GM23248 (cell line): ENCODE measurements at regions not wholly inside any gene's neighbourhood (a gene's known extent, or its start where the extent isn't known, plus 50 kb on each side); places are given as distances from the start of the nearest gene placed in this dataset.

ENCODE experiments used
- DNase-seq: peaks from one replicate; pipeline ENCODE4 v3.0.0-alpha.2; 2015
- H2AFZ ChIP-seq: fragments of 200-600 bp; sonication (generic); 2 replicates; pipeline ENCODE4 v1.6.1; 2016; ENCODE audit warnings: antibody characterized with exemption
- H3F3A ChIP-seq: fragments of 200-600 bp; sonication (generic); 2 replicates; pipeline ENCODE4 v1.6.1; 2016; ENCODE audit warnings: mild to moderate bottlenecking, antibody characterized with exemption, mixed run types; ENCODE audit not compliant: insufficient read depth
- H3K27ac ChIP-seq: fragments of 200-600 bp; sonication (generic); 2 replicates; pipeline ENCODE4 v1.5.1; 2016; ENCODE audit warnings: mild to moderate bottlenecking
- H3K27me3 ChIP-seq: fragments of 200-600 bp; sonication (generic); replicated peaks from 2 replicates; pipeline ENCODE4 v1.6.1; 2016; ENCODE audit warnings: mild to moderate bottlenecking; ENCODE audit not compliant: insufficient read depth
- H3K36me3 ChIP-seq: fragments of 200-600 bp; sonication (generic); 2 replicates; pipeline ENCODE4 v1.6.1; 2016; ENCODE audit warnings: low read depth, mild to moderate bottlenecking
- H3K4me1 ChIP-seq: fragments of 200-600 bp; sonication (generic); 2 replicates; pipeline ENCODE4 v1.6.1; 2016; ENCODE audit warnings: mild to moderate bottlenecking; ENCODE audit not compliant: insufficient read depth
- H3K4me2 ChIP-seq: fragments of 200-600 bp; sonication (generic); one replicate; pipeline ENCODE4 v1.6.1; 2016; ENCODE audit warnings: mild to moderate bottlenecking; ENCODE audit not compliant: unreplicated experiment
- H3K4me3 ChIP-seq: fragments of 200-600 bp; sonication (generic); 2 replicates; pipeline ENCODE4 v1.5.1; 2016; ENCODE audit warnings: mild to moderate bottlenecking
- H3K79me2 ChIP-seq: fragments of 200-600 bp; sonication (generic); 2 replicates; pipeline ENCODE4 v1.6.1; 2016; ENCODE audit warnings: mild to moderate bottlenecking; ENCODE audit not compliant: insufficient read depth
- H3K9ac ChIP-seq: fragments of 200-600 bp; sonication (generic); 2 replicates; pipeline ENCODE4 v1.6.1; 2016; ENCODE audit warnings: mild to moderate bottlenecking
- H3K9me2 ChIP-seq: fragments of 200-600 bp; sonication (generic); 2 replicates; pipeline ENCODE4 v1.6.1; 2016; ENCODE audit warnings: mixed run types, mild to moderate bottlenecking, moderate library complexity; ENCODE audit not compliant: insufficient read depth
- H3K9me3 ChIP-seq: fragments of 200-600 bp; sonication (generic); one replicate; pipeline ENCODE4 v1.6.1; 2017; ENCODE audit warnings: low read depth
- H4K20me1 ChIP-seq: fragments of 200-600 bp; sonication (generic); 2 replicates; pipeline ENCODE4 v1.6.0; 2016; ENCODE audit not compliant: insufficient read depth
- EZH2 ChIP-seq: fragments of 200-600 bp; sonication (generic); IDR thresholded peaks from 2 replicates; pipeline ENCODE4 v1.6.1; 2018; ENCODE audit warnings: antibody characterized with exemption, mild to moderate bottlenecking; ENCODE audit not compliant: insufficient read depth, poor library complexity, severe bottlenecking
- EZH2phosphoT487 ChIP-seq: fragments of 200-600 bp; sonication (generic); IDR thresholded peaks from 2 replicates; pipeline ENCODE4 v1.6.1; 2018; ENCODE audit warnings: antibody characterized with exemption, moderate library complexity, mild to moderate bottlenecking, low read depth; ENCODE audit not compliant: insufficient read depth
- WGBS, 2 experiments: methylation state at CpG; one replicate each; pipeline ENCODE4 v1.1.6; 2015 to 2017; ENCODE audit warnings: low lambda C conversion rate in 2 of 2, low coverage in 1 of 2; ENCODE audit errors: missing lambda C conversion rate in 2 of 2; 5-methylcytosine and 5-hydroxymethylcytosine counted together
- in situ Hi-C: fragments of 300-500 bp; cut with MboI; formaldehyde crosslinking; loops from 2 replicates; pipeline ENCODE4 v1.15.0; 2020

DNA sequence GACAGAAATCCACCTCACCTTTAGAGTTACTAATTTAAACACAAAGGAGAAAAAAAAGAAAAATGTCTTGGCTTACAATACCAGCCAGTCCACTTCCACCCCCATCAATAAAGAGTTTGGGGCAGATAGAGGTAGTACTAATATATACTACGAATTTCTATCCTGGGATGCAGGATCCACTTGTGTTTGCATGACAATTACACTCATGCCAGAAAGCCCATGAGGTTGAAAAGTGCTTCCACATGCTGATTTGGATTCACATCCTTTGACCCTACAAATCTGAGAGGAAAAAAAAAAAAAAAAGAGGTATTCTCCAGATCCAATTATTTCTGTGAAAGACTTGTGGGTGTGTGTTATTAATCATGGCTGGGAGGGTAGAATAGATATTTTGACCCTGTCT lies 335.2 kb downstream of the SLITRK1 start:
- H3K27me3 ChIP-seq, result no peaks in the 10 kb centered on the region
- 10 to 12% methylated on average over 1 of the region's 1 CpG for WGBS, 2 experiments
- in situ Hi-C loops, result no loop called here
- no peaks in the 10 kb centered on the region for H3F3A ChIP-seq
- no peak for TF ChIP-seq EZH2
- TF ChIP-seq EZH2phosphoT487, result no peak
- no peak for DNase-seq
- H3K9me2 ChIP-seq, result no peaks in the 10 kb centered on the region
- H2AFZ ChIP-seq, result no peak overlapping the region
- H3K79me2 ChIP-seq, result no peaks in the 10 kb centered on the region
- H3K9ac ChIP-seq, result no peak overlapping the region
- no peaks in the 10 kb centered on the region for H3K36me3 ChIP-seq
- H3K4me2 ChIP-seq, result no peak overlapping the region
- no peaks in the 10 kb centered on the region for H4K20me1 ChIP-seq
- no peaks in the 10 kb centered on the region for H3K9me3 ChIP-seq
- H3K4me1 ChIP-seq, result no peaks in the 10 kb centered on the region
- no peak overlapping the region for H3K4me3 ChIP-seq
- no peak overlapping the region for H3K27ac ChIP-seq

DNA sequence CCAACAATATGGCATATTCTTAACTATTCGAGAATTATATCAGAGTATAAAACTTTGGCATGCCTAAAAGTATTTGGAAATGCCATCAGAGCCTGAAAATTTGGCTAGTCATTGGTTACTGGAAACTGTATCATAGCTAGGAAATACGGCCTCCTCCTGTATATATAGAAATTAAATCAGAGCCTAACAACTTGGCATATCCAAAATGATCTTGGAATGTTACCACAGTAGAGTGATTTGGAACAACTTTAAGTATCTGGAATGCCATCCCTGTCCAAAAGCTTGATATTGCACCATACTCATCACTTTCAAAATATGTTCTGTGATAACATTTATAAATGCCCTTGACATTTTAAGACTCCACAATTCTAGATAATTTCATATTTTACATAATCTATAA lies 335.8 kb downstream of the SLITRK1 start:
- TF ChIP-seq EZH2 (no peak), EZH2phosphoT487 (no peak)
- Histone ChIP-seq H3K4me2 (no peak overlapping the region), H3K9me2 (no peaks in the 10 kb centered on the region), H3K4me3 (no peak overlapping the region), H3K9ac (no peak overlapping the region), H2AFZ (no peak overlapping the region; the same call in 1 of the 2 replicates), H3K27ac (no peak overlapping the region), H3K9me3 (no peaks in the 10 kb centered on the region), H4K20me1 (no peaks in the 10 kb centered on the region), H3F3A (no peaks in the 10 kb centered on the region), H3K36me3 (no peaks in the 10 kb centered on the region), H3K79me2 (no peaks in the 10 kb centered on the region), H3K4me1 (no peaks in the 10 kb centered on the region), H3K27me3 (no peaks in the 10 kb centered on the region)
- 13% methylated on average over 2 of the region's 2 CpGs for WGBS, 2 experiments
- in situ Hi-C loops, result no loop called here
- peak; percentile 3 for DNase-seq

DNA sequence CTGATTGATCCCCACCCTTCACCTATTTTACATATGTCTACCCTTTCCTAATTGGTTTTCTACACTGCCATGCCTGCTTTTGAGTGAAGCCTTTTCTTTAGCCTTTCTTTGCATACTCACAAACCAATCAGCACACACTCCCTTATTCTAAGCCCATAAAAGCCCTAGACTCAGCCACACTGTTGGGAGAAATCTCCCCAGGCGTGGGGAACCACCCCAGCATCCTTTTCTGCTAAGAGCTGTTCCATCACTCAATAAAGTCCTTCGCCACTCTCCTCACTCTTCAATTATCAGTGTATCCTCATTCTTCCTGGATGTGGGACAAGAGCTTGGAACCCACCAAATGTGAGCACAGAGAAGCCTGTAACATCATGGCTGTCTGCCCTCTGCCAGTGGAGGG lies 343.6 kb downstream of the SLITRK1 start:
- in situ Hi-C loops, result no loop called here
- no peak for DNase-seq
- Histone ChIP-seq H3K4me2 (no peak overlapping the region), H3K27me3 (no peaks in the 10 kb centered on the region), H3K9me3 (no peaks in the 10 kb centered on the region), H3K27ac (no peak overlapping the region), H2AFZ (no peak overlapping the region), H3F3A (no peaks in the 10 kb centered on the region), H3K36me3 (no peaks in the 10 kb centered on the region), H3K9me2 (no peaks in the 10 kb centered on the region), H4K20me1 (no peaks in the 10 kb centered on the region), H3K9ac (no peak overlapping the region), H3K79me2 (no peaks in the 10 kb centered on the region), H3K4me3 (no peak overlapping the region), H3K4me1 (no peaks in the 10 kb centered on the region)
- 18 to 25% methylated on average over 2 of the region's 2 CpGs for WGBS, 2 experiments
- TF ChIP-seq EZH2 (no peak), EZH2phosphoT487 (no peak)

DNA sequence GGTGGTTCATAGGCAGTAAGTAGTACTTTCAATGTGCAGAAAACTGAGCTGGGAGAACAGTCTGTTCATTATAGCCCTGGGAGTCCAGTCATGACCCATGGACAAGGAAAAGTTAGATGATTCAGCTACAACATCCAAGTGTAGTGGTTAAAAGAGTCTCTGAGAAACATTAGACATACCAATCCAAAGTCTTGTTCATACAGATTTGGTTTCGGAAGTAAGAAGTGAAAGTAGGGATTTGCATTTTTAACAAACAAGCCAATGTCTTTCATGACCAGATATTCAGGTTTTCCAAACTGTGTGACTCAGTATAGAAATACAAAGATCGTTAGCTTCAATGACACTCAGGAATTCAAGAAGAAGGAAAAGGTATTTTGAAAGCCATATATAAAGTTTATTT lies 345.3 kb downstream of the SLITRK1 start:
- 67 to 75% methylated on average over 2 of the region's 2 CpGs for WGBS, 2 experiments
- no peak overlapping the region for H3K4me2 ChIP-seq
- no peaks in the 10 kb centered on the region for H4K20me1 ChIP-seq
- no peaks in the 10 kb centered on the region for H3F3A ChIP-seq
- H3K9me3 ChIP-seq, result no peaks in the 10 kb centered on the region
- in situ Hi-C loops, result no loop called here
- H3K27ac ChIP-seq, result no peak overlapping the region
- TF ChIP-seq EZH2phosphoT487, result no peak
- no peak for TF ChIP-seq EZH2
- no peaks in the 10 kb centered on the region for H3K79me2 ChIP-seq
- no peak overlapping the region for H3K4me3 ChIP-seq
- no peaks in the 10 kb centered on the region for H3K9me2 ChIP-seq
- no peak for DNase-seq
- no peak overlapping the region for H3K9ac ChIP-seq
- H3K36me3 ChIP-seq, result no peaks in the 10 kb centered on the region
- no peaks in the 10 kb centered on the region for H3K27me3 ChIP-seq
- no peak overlapping the region for H2AFZ ChIP-seq
- H3K4me1 ChIP-seq, result no peaks in the 10 kb centered on the region

DNA sequence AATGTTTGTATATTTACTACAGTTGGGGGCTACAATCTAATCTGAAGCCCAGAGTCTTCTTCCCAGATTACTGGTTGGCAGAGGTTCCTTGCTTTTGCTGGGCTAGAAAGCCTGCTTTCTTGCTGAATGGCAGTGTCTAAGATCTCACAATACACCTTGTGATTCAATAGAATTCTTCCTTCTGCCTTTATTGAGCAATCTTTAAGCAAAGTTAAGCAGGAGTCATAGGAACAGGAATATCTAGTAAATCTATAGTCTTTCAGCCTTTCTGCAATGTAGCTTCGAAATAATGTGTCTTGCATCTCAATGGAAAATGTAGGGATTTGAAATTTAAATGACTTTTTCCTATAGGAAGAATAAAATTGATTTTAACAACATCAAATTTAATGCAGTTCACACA lies 346.1 kb downstream of the SLITRK1 start:
- in situ Hi-C loops, result no loop called here
- DNase-seq, result no peak
- H3K9me2 ChIP-seq, result no peaks in the 10 kb centered on the region
- H4K20me1 ChIP-seq, result no peaks in the 10 kb centered on the region
- H3K4me3 ChIP-seq, result no peak overlapping the region
- no peaks in the 10 kb centered on the region for H3K9me3 ChIP-seq
- no peak overlapping the region for H2AFZ ChIP-seq
- H3K4me2 ChIP-seq, result no peak overlapping the region
- no peaks in the 10 kb centered on the region for H3K27me3 ChIP-seq
- H3K27ac ChIP-seq, result no peak overlapping the region
- 10 to 27% methylated on average over 1 of the region's 1 CpG for WGBS, 2 experiments
- no peaks in the 10 kb centered on the region for H3K79me2 ChIP-seq
- H3F3A ChIP-seq, result no peaks in the 10 kb centered on the region
- H3K36me3 ChIP-seq, result no peaks in the 10 kb centered on the region
- no peak for TF ChIP-seq EZH2phosphoT487
- H3K4me1 ChIP-seq, result no peaks in the 10 kb centered on the region
- no peak overlapping the region for H3K9ac ChIP-seq
